H9 (cell line): ENCODE measurements at regions not wholly inside any gene's neighbourhood (a gene's known extent, or its start where the extent isn't known, plus 50 kb on each side); places are given as distances from the start of the nearest gene placed in this dataset.

ENCODE experiments used
- DNase-seq: peaks from one replicate; pipeline ENCODE4 v3.0.0-alpha.2; 2017
- H2AFZ ChIP-seq: one replicate; pipeline ENCODE4 v1.6.1; 2013; ENCODE audit warnings: mild to moderate bottlenecking, low read length, control low read depth, moderate library complexity
- H2AK5ac ChIP-seq: 2 replicates; pipeline ENCODE4 v1.6.1; 2013; ENCODE audit warnings: low read length, control low read depth, mixed read lengths; ENCODE audit not compliant: insufficient read length
- H2BK120ac ChIP-seq: one replicate; pipeline ENCODE4 v1.6.1; 2013; ENCODE audit warnings: low read depth, mild to moderate bottlenecking, low read length, control low read depth, inconsistent platforms; ENCODE audit not compliant: poor library complexity, severe bottlenecking
- H2BK12ac ChIP-seq: 2 replicates; pipeline ENCODE4 v1.6.1; 2013; ENCODE audit warnings: low read length, control low read depth, mixed read lengths, low read depth; ENCODE audit not compliant: insufficient read length
- H2BK15ac ChIP-seq: 2 replicates; pipeline ENCODE4 v1.6.1; 2013; ENCODE audit warnings: low read depth, low read length, control low read depth
- H2BK20ac ChIP-seq: one replicate; pipeline ENCODE4 v1.6.1; 2013; ENCODE audit warnings: low read depth, mild to moderate bottlenecking, low read length, control low read depth, inconsistent platforms; ENCODE audit not compliant: poor library complexity, severe bottlenecking
- H2BK5ac ChIP-seq: 2 replicates; pipeline ENCODE4 v1.6.1; 2013; ENCODE audit warnings: low read length, control low read depth, mixed read lengths; ENCODE audit not compliant: insufficient read length
- H3K14ac ChIP-seq: 2 replicates; pipeline ENCODE4 v1.6.1; 2013; ENCODE audit warnings: low read length, control low read depth; ENCODE audit not compliant: insufficient read depth
- H3K18ac ChIP-seq: 2 replicates; pipeline ENCODE4 v1.6.1; 2013; ENCODE audit warnings: low read depth, mild to moderate bottlenecking, mixed read lengths, low read length, control low read depth; ENCODE audit not compliant: insufficient read length
- H3K23ac ChIP-seq: 2 replicates; pipeline ENCODE4 v1.6.1; 2013; ENCODE audit warnings: low read length, control low read depth, mixed read lengths, low read depth; ENCODE audit not compliant: insufficient read length
- H3K23me2 ChIP-seq: 2 replicates; pipeline ENCODE4 v1.6.1; 2013; ENCODE audit warnings: low read depth, mild to moderate bottlenecking, mixed read lengths, low read length, control low read depth; ENCODE audit not compliant: insufficient read length, poor library complexity, severe bottlenecking
- H3K27ac ChIP-seq: 2 replicates; pipeline ENCODE4 v1.5.1; 2013; ENCODE audit warnings: low read length, control low read depth, mixed read lengths, low read depth; ENCODE audit not compliant: insufficient read length
- H3K27me3 ChIP-seq: 2 replicates; pipeline ENCODE4 v1.6.1; 2013; ENCODE audit warnings: low read length, control low read depth, inconsistent platforms; ENCODE audit not compliant: insufficient read depth
- H3K4ac ChIP-seq: 2 replicates; pipeline ENCODE4 v1.6.1; 2013; ENCODE audit warnings: low read depth, mild to moderate bottlenecking, control low read depth, inconsistent platforms, low read length, moderate library complexity
- H3K4me1 ChIP-seq: 2 replicates; pipeline ENCODE4 v1.6.1; 2013; ENCODE audit warnings: low read length, control low read depth, inconsistent platforms; ENCODE audit not compliant: insufficient read depth
- H3K4me2 ChIP-seq: 2 replicates; pipeline ENCODE4 v1.6.1; 2013; ENCODE audit warnings: low read length, control low read depth, mixed read lengths; ENCODE audit not compliant: insufficient read length, insufficient read depth
- H3K56ac ChIP-seq: 2 replicates; pipeline ENCODE4 v1.6.1; 2013; ENCODE audit warnings: low read depth, mild to moderate bottlenecking, mixed read lengths, low read length, control low read depth; ENCODE audit not compliant: insufficient read length
- H3K79me1 ChIP-seq: 2 replicates; pipeline ENCODE4 v1.6.1; 2013; ENCODE audit warnings: low read depth, mild to moderate bottlenecking, moderate library complexity, low read length, control low read depth, inconsistent platforms; ENCODE audit not compliant: insufficient read depth, poor library complexity, severe bottlenecking
- H3K79me2 ChIP-seq: 2 replicates; pipeline ENCODE4 v1.6.1; 2013; ENCODE audit warnings: low read length, control low read depth, inconsistent platforms; ENCODE audit not compliant: insufficient read depth
- H3K9ac ChIP-seq: 2 replicates; pipeline ENCODE4 v1.6.1; 2013; ENCODE audit warnings: low read length, control low read depth, mixed read lengths; ENCODE audit not compliant: insufficient read length; ENCODE audit errors: extremely low read depth
- H3K9me3 ChIP-seq: one replicate; pipeline ENCODE4 v1.6.1; 2013; ENCODE audit warnings: low read depth, low read length, inconsistent platforms; ENCODE audit not compliant: control insufficient read depth
- H3T11ph ChIP-seq: one replicate; pipeline ENCODE4 v1.6.1; 2013; ENCODE audit warnings: mild to moderate bottlenecking, low read length, control low read depth, inconsistent platforms
- H4K20me1 ChIP-seq: one replicate; pipeline ENCODE4 v1.6.1; 2013; ENCODE audit not compliant: control insufficient read depth, insufficient read length, insufficient read depth
- H4K5ac ChIP-seq: 2 replicates; pipeline ENCODE4 v1.6.1; 2013; ENCODE audit warnings: low read depth, mild to moderate bottlenecking, mixed read lengths, low read length, control low read depth; ENCODE audit not compliant: insufficient read length
- H4K8ac ChIP-seq: replicated peaks from 2 replicates; pipeline ENCODE4 v1.6.1; 2013; ENCODE audit warnings: low read length, control low read depth, mixed read lengths, low read depth; ENCODE audit not compliant: insufficient read length
- H4K91ac ChIP-seq: 2 replicates; pipeline ENCODE4 v1.6.1; 2013; ENCODE audit warnings: low read depth, mild to moderate bottlenecking, moderate library complexity, mixed read lengths, low read length, control low read depth; ENCODE audit not compliant: insufficient read length
- H3K27ac Mint-ChIP-seq, 3 experiments: 2 replicates in 2 of 3; 3 replicates in 1 of 3; pipeline ENCODE4 v1.8.0; 2020 to 2021; ENCODE audit warnings: mixed read lengths in 3 of 3, mild to moderate bottlenecking in 1 of 3, moderate library complexity in 1 of 3
- H3K27me3 Mint-ChIP-seq: 2 replicates; pipeline ENCODE4 v1.8.0; 2021; ENCODE audit warnings: low read depth, mild to moderate bottlenecking, moderate library complexity, mixed read lengths
- H3K36me3 Mint-ChIP-seq, 3 experiments: 2 replicates in 2 of 3; 3 replicates in 1 of 3; pipeline ENCODE4 v1.8.0; 2020 to 2021; ENCODE audit warnings: low read depth in 3 of 3, mixed read lengths in 3 of 3; ENCODE audit not compliant: insufficient read depth in 1 of 3
- H3K4me1 Mint-ChIP-seq, 2 experiments: 2 replicates each; pipeline ENCODE4 v1.8.0; 2020; ENCODE audit warnings: mixed read lengths in 2 of 2
- H3K4me3 Mint-ChIP-seq, 2 experiments: 2 replicates in 1 of 2; 3 replicates in 1 of 2; pipeline ENCODE4 v1.8.0; 2020 to 2021; ENCODE audit warnings: mild to moderate bottlenecking in 2 of 2, mixed read lengths in 2 of 2, moderate library complexity in 1 of 2
- H3K9me3 Mint-ChIP-seq, 2 experiments: 2 replicates in 1 of 2; 3 replicates in 1 of 2; pipeline ENCODE4 v1.8.0; 2020; ENCODE audit warnings: mild to moderate bottlenecking in 2 of 2, mixed read lengths in 2 of 2, moderate library complexity in 1 of 2
- CTCF ChIP-seq: fragments of 200-600 bp; sonication (generic); conservative IDR thresholded peaks from 3 replicates; pipeline ENCODE4 v1.8.0; 2021; ENCODE audit warnings: antibody characterized with exemption, mild to moderate bottlenecking
- WGBS: extraction: QIAGEN DNeasy Blood & Tissue Kit; methylation state at CpG from one replicate; pipeline ENCODE4 v1.1.7; 2013; ENCODE audit warnings: missing lambda C conversion rate, low lambda C conversion rate, mixed read lengths; ENCODE audit not compliant: insufficient read length; ENCODE audit errors: extremely low coverage; 5-methylcytosine and 5-hydroxymethylcytosine counted together

- no peak overlapping the region for H4K91ac ChIP-seq
- Mint-ChIP-seq H3K27me3 (no peaks in the 10 kb centered on the region; the same call in 1 of the 2 replicates), H3K4me1 (no peaks in the 10 kb centered on the region), H3K27ac (no peak overlapping the region), H3K9me3 (no peaks in the 10 kb centered on the region; a peak in 2 of 5 replicates), H3K4me3 (no peak overlapping the region), H3K36me3 (no peaks in the 10 kb centered on the region; a peak in 1 of 7 replicates)
- no peaks in the 10 kb centered on the region for H3K23me2 ChIP-seq
- H3K23ac ChIP-seq = no peak overlapping the region
- H3K4me1 ChIP-seq = no peaks in the 10 kb centered on the region
- no peak overlapping the region for H2BK20ac ChIP-seq
- no peak overlapping the region for H3K27ac ChIP-seq
- H3K14ac ChIP-seq = no peak overlapping the region
- H3K18ac ChIP-seq = no peak overlapping the region
- no peak overlapping the region for H4K5ac ChIP-seq
- no peak overlapping the region for H3K4ac ChIP-seq
- H3K79me2 ChIP-seq = no peaks in the 10 kb centered on the region
- TF ChIP-seq CTCF = no peak
- H2BK120ac ChIP-seq = no peak overlapping the region
- no peak overlapping the region for H2AK5ac ChIP-seq
- no peaks in the 10 kb centered on the region for H3K79me1 ChIP-seq
- H2BK12ac ChIP-seq = no peak overlapping the region
- no peak overlapping the region for H3T11ph ChIP-seq
- H2BK15ac ChIP-seq = no peak overlapping the region
- no peak overlapping the region for H4K8ac ChIP-seq
- H3K27me3 ChIP-seq = no peaks in the 10 kb centered on the region
- WGBS = no CpG with 5 or more reads among the region's 7 CpGs
- no peak overlapping the region for H3K56ac ChIP-seq
- H3K9ac ChIP-seq = no peak overlapping the region
- H4K20me1 ChIP-seq = no peaks in the 10 kb centered on the region
- no peak overlapping the region for H2BK5ac ChIP-seq
- H3K9me3 ChIP-seq = no peaks in the 10 kb centered on the region
- DNase-seq = no peak
- H2AFZ ChIP-seq = no peak overlapping the region
- no peak overlapping the region for H3K4me2 ChIP-seq
Observed at GRCh38 chr2:114040826-114041225, 150.9 kb downstream of the ACTR3 start.
